Neuronal stem cell (in vitro differentiated cells): ENCODE measurements at regions not wholly inside any gene's neighbourhood (a gene's known extent, or its start where the extent isn't known, plus 50 kb on each side); places are given as distances from the start of the nearest gene placed in this dataset.

Experiments used
- DNase-seq: peaks from one replicate; pipeline ENCODE4 v3.0.0-alpha.2; 2013; ENCODE audit warnings: low spot score
- H2AFZ ChIP-seq: one replicate; pipeline ENCODE4 v1.6.1; 2013; ENCODE audit warnings: mild to moderate bottlenecking, low read length, inconsistent platforms
- H2AK5ac ChIP-seq: 2 replicates; pipeline ENCODE4 v1.6.1; 2013; ENCODE audit warnings: low read depth, mild to moderate bottlenecking, inconsistent platforms, low read length, moderate library complexity, mixed read lengths
- H2BK120ac ChIP-seq: 2 replicates; pipeline ENCODE4 v1.6.1; 2013; ENCODE audit warnings: low read depth, mild to moderate bottlenecking, inconsistent platforms, low read length, moderate library complexity, mixed read lengths
- H2BK12ac ChIP-seq: one replicate; pipeline ENCODE4 v1.6.1; 2013; ENCODE audit warnings: low read length, inconsistent platforms
- H2BK15ac ChIP-seq: 2 replicates; pipeline ENCODE4 v1.6.1; 2013; ENCODE audit warnings: mild to moderate bottlenecking, low read length, inconsistent platforms, mixed read lengths
- H2BK5ac ChIP-seq: one replicate; pipeline ENCODE4 v1.6.1; 2013; ENCODE audit warnings: inconsistent platforms, mild to moderate bottlenecking, low read length, moderate library complexity
- H3K14ac ChIP-seq: one replicate; pipeline ENCODE4 v1.6.1; 2013; ENCODE audit warnings: low read length, inconsistent platforms
- H3K18ac ChIP-seq: 2 replicates; pipeline ENCODE4 v1.6.1; 2013; ENCODE audit warnings: low read length, inconsistent platforms
- H3K23ac ChIP-seq: 2 replicates; pipeline ENCODE4 v1.6.1; 2013; ENCODE audit warnings: low read depth, mild to moderate bottlenecking, mixed read lengths, low read length, inconsistent platforms; ENCODE audit not compliant: poor library complexity
- H3K27ac ChIP-seq: replicated peaks from 3 replicates; pipeline ENCODE4 v1.5.1; 2013; ENCODE audit warnings: low read length, inconsistent platforms
- H3K27me3 ChIP-seq, 3 experiments: 2 replicates each; pipeline ENCODE4 v1.6.1; 2013; ENCODE audit warnings: low read length in 3 of 3, mild to moderate bottlenecking in 2 of 3, inconsistent platforms in 1 of 3, low read depth in 1 of 3, mixed read lengths in 1 of 3, moderate library complexity in 1 of 3; ENCODE audit not compliant: control insufficient read depth in 3 of 3, insufficient read depth in 3 of 3
- H3K36me3 ChIP-seq, 2 donors: replicated peaks in 1 of 2; 2 replicates each; pipeline ENCODE4 v1.6.1; 2013; ENCODE audit warnings: low read length in 2 of 2; ENCODE audit not compliant: control insufficient read depth in 2 of 2, insufficient read depth in 2 of 2
- H3K4ac ChIP-seq: 2 replicates; pipeline ENCODE4 v1.6.1; 2013; ENCODE audit warnings: inconsistent platforms, mild to moderate bottlenecking, low read length, moderate library complexity
- H3K4me1 ChIP-seq, 2 donors: 1 replicate in 1 of 2; 2 replicates in 1 of 2; pipeline ENCODE4 v1.6.1; 2013; ENCODE audit warnings: low read length in 2 of 2, low read depth in 1 of 2; ENCODE audit not compliant: control insufficient read depth in 2 of 2, insufficient read depth in 1 of 2
- H3K4me2 ChIP-seq: one replicate; pipeline ENCODE4 v1.6.1; 2013; ENCODE audit warnings: mild to moderate bottlenecking, low read length, inconsistent platforms; ENCODE audit not compliant: insufficient read depth, poor library complexity, severe bottlenecking
- H3K4me3 ChIP-seq, 2 donors: 2 replicates each; pipeline ENCODE4 v1.5.1; 2013; ENCODE audit warnings: low read length in 2 of 2, mild to moderate bottlenecking in 2 of 2, inconsistent platforms in 1 of 2, moderate library complexity in 1 of 2
- H3K79me1 ChIP-seq: one replicate; pipeline ENCODE4 v1.6.1; 2013; ENCODE audit warnings: low read depth, mild to moderate bottlenecking, inconsistent platforms, low read length, moderate library complexity
- H3K9ac ChIP-seq: one replicate; pipeline ENCODE4 v1.6.1; 2013; ENCODE audit warnings: mild to moderate bottlenecking, low read depth, low read length, inconsistent platforms; ENCODE audit not compliant: poor library complexity
- H3K9me3 ChIP-seq, 2 donors: replicated peaks in 1 of 2; 2 replicates each; pipeline versions ENCODE3 to v1.6.1; 2013; ENCODE audit warnings: low read length in 2 of 2, mild to moderate bottlenecking in 2 of 2, inconsistent platforms in 1 of 2, low read depth in 1 of 2, mixed read lengths in 1 of 2, moderate library complexity in 1 of 2; ENCODE audit not compliant: control insufficient read depth in 2 of 2, insufficient read depth in 1 of 2
- H4K8ac ChIP-seq: one replicate; pipeline ENCODE4 v1.6.1; 2013; ENCODE audit warnings: low read depth, mild to moderate bottlenecking, inconsistent platforms, low read length, moderate library complexity
- H4K91ac ChIP-seq: one replicate; pipeline ENCODE4 v1.6.1; 2013; ENCODE audit warnings: low read length, low read depth, mild to moderate bottlenecking, inconsistent platforms; ENCODE audit not compliant: poor library complexity
- WGBS, 2 donors: extraction: QIAGEN DNeasy Blood & Tissue Kit; methylation state at CpG; one replicate each; pipeline ENCODE4 v1.1.7; 2013; ENCODE audit warnings: missing lambda C conversion rate in 2 of 2, mixed read lengths in 1 of 2; ENCODE audit not compliant: insufficient read length in 2 of 2, insufficient replicate concordance in 1 of 2; ENCODE audit errors: extremely low coverage in 2 of 2; 5-methylcytosine and 5-hydroxymethylcytosine counted together

DNA sequence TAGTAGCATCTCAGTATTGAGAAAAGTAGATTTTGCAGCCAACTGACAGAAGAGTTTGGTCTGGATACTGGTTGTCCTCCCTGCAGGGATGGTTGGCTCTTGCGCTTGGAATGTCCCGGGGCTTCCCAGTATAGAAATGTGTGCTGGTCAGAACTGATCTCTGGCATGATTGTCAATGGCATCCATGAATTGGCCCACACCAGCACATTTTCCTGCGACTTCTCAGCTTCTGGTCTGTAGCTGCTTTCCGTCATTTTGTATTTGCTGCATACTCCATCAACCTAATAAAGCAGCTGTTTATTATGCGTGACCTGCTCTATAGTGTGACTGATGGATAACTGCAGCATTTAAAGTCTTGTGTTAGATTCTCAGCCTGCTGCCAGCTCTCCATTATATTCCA, 203.7 kb downstream of the S1PR1 start:
- no CpG with 5 or more reads among the region's 5 CpGs for WGBS, 2 donors
- Histone ChIP-seq H3K9ac (no peak overlapping the region), H3K4me2 (no peak overlapping the region)

GRCh38 chr1:101444381-101444780, 207.6 kb downstream of the S1PR1 start:
- Histone ChIP-seq H3K14ac (no peak overlapping the region), H2BK120ac (no peak overlapping the region), H3K9ac (no peak overlapping the region)

More for the DNA sequence above, 203.7 kb downstream of the S1PR1 start:
- no peak overlapping the region for H2AFZ ChIP-seq
- H2BK5ac ChIP-seq = no peak overlapping the region
- DNase-seq = no peak
- H2BK120ac ChIP-seq = no peak overlapping the region
- no peak overlapping the region for H4K8ac ChIP-seq
- no peak overlapping the region for H2AK5ac ChIP-seq
- H3K14ac ChIP-seq = no peak overlapping the region
- no peak overlapping the region for H3K4me3 ChIP-seq
- H3K4me1 ChIP-seq = peaks cover 6 to 10% of the 10 kb centered on the region in 2 donors
- H3K27ac ChIP-seq = no peak overlapping the region
- no peaks in the 10 kb centered on the region for H3K36me3 ChIP-seq
- no peaks in the 10 kb centered on the region for H3K79me1 ChIP-seq
- no peak overlapping the region for H3K4ac ChIP-seq
- H2BK15ac ChIP-seq = no peak overlapping the region
- no peaks in the 10 kb centered on the region for H3K27me3 ChIP-seq
- no peak overlapping the region for H4K91ac ChIP-seq
- no peaks in the 10 kb centered on the region for H3K9me3 ChIP-seq
- no peak overlapping the region for H3K18ac ChIP-seq
- H2BK12ac ChIP-seq = no peak overlapping the region
- H3K23ac ChIP-seq = no peak overlapping the region

GRCh38 chr1:101444873-101445618, 208.2 kb downstream of the S1PR1 start:
- no peak overlapping the region for H4K91ac ChIP-seq
- no peak overlapping the region for H2BK12ac ChIP-seq
- no peak for DNase-seq
- no peak overlapping the region for H3K4me3 ChIP-seq
- no peak overlapping the region for H2BK5ac ChIP-seq
- H3K9me3 ChIP-seq = no peaks in the 10 kb centered on the region
- H3K4me2 ChIP-seq = no peak overlapping the region
- H2AFZ ChIP-seq = no peak overlapping the region
- H3K23ac ChIP-seq = no peak overlapping the region
- no peak overlapping the region for H3K9ac ChIP-seq
- H4K8ac ChIP-seq = no peak overlapping the region
- peaks cover 5 to 7% of the 10 kb centered on the region in 2 donors for H3K4me1 ChIP-seq
- H3K14ac ChIP-seq = no peak overlapping the region
- no peak overlapping the region for H2AK5ac ChIP-seq
- H2BK120ac ChIP-seq = no peak overlapping the region
- H2BK15ac ChIP-seq = no peak overlapping the region
- H3K4ac ChIP-seq = no peak overlapping the region
- H3K36me3 ChIP-seq = no peaks in the 10 kb centered on the region
- no peaks in the 10 kb centered on the region for H3K79me1 ChIP-seq
- H3K18ac ChIP-seq = no peak overlapping the region
- no CpG with 5 or more reads among the region's 2 CpGs for WGBS, 2 donors
- H3K27me3 ChIP-seq = no peaks in the 10 kb centered on the region
- no peak overlapping the region for H3K27ac ChIP-seq

More at GRCh38 chr1:101444381-101444780, 207.6 kb downstream of the S1PR1 start:
- no peak overlapping the region for H3K18ac ChIP-seq
- no peak overlapping the region for H3K4me3 ChIP-seq
- H3K4me1 ChIP-seq = peaks cover 5 to 10% of the 10 kb centered on the region in 2 donors
- H3K27ac ChIP-seq = no peak overlapping the region
- H2BK5ac ChIP-seq = no peak overlapping the region
- H2AK5ac ChIP-seq = no peak overlapping the region
- H2BK12ac ChIP-seq = no peak overlapping the region
- no peaks in the 10 kb centered on the region for H3K79me1 ChIP-seq
- H3K23ac ChIP-seq = no peak overlapping the region
- H3K36me3 ChIP-seq = no peaks in the 10 kb centered on the region
- no peak for DNase-seq
- WGBS, 2 donors = no CpG with 5 or more reads among the region's 3 CpGs
- H3K4me2 ChIP-seq = no peak overlapping the region
- no peak overlapping the region for H2AFZ ChIP-seq
- H3K9me3 ChIP-seq = no peaks in the 10 kb centered on the region
- H2BK15ac ChIP-seq = no peak overlapping the region
- H3K4ac ChIP-seq = no peak overlapping the region
- H4K91ac ChIP-seq = no peak overlapping the region
- H4K8ac ChIP-seq = no peak overlapping the region
- H3K27me3 ChIP-seq = no peaks in the 10 kb centered on the region

DNA sequence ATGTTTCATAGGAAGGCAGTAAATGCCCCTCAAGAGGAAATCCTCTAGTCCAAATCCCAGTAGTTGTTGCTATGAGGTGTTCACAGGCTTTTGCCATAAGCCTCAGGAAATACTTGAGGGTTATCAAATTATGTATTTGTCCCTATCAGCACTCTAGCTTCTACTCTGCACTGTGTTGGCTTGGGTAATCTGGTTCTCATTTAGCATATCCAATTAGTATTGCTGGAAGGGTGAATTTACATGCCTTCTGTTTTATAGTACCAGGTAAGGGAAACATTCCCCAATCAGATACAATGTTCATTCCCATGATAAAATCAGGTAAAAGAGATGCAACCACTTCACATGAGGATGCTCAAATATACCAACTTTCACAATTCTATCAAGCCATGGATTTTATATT, 211.2 kb downstream of the S1PR1 start:
- H2BK5ac ChIP-seq = no peak overlapping the region
- H2BK120ac ChIP-seq = no peak overlapping the region
- H3K27me3 ChIP-seq = peaks cover 0 to 2% (median 0%) of the 10 kb centered on the region in 3 experiments
- H2AK5ac ChIP-seq = no peak overlapping the region
- no peak overlapping the region for H3K4me2 ChIP-seq
- no peak overlapping the region for H3K9ac ChIP-seq
- DNase-seq = no peak
- no peaks in the 10 kb centered on the region for H3K36me3 ChIP-seq
- no peak overlapping the region for H3K23ac ChIP-seq
- H2BK12ac ChIP-seq = no peak overlapping the region
- H3K4me1 ChIP-seq = no peaks in the 10 kb centered on the region
- no peak overlapping the region for H3K4ac ChIP-seq
- no peak overlapping the region for H4K8ac ChIP-seq
- no peak overlapping the region for H3K14ac ChIP-seq
- no peak overlapping the region for H3K4me3 ChIP-seq
- H3K18ac ChIP-seq = no peak overlapping the region
- no peak overlapping the region for H4K91ac ChIP-seq
- H2BK15ac ChIP-seq = no peak overlapping the region
- H2AFZ ChIP-seq = no peak overlapping the region
- no peak overlapping the region for H3K27ac ChIP-seq
- no peaks in the 10 kb centered on the region for H3K79me1 ChIP-seq
- H3K9me3 ChIP-seq = peaks cover 0 to 2% of the 10 kb centered on the region in 2 donors
